ENCODE measurements at regions not wholly inside any gene's neighbourhood (a gene's known extent, or its start where the extent isn't known, plus 50 kb on each side); places are given as distances from the start of the nearest gene placed in this dataset.
"Not testable (repeated sequence)": the region's sequence is repeated elsewhere in the genome, so short reads cannot be mapped to it uniquely, and the experiment has no call there.

DNA sequence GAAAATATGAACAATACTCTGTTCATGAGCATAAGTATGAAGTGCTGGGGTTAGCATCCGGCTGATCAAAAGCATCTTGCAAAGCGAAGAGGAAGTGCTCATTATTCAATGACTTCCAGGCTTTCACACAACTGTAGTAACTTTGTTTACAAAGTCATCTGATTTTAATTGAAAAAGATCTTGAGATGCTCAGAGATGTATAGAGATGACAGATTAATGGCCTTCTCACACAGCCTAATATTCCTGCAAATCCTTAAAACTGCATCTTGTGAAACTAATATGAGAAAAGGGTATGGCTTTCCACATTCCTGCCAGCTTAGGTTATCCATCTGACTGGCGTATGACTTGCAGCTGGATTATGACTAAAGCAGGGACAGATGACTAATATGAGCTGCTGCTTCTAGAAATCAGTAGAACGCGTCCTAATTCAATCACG is 125.4 kb downstream of the CASP12 start:
- no peaks in the 10 kb centered on the region for H3K9me3 ChIP-seq
- no peaks in the 10 kb centered on the region for H3K36me3 ChIP-seq
- H3K4me1 ChIP-seq: no peaks in the 10 kb centered on the region
- peak in 1 of 2 donors; percentile 2 for DNase-seq
- intact Hi-C loops (cut with DNase I; ENCODE audit: low total_unique reads): no loop called here
- no peak overlapping the region for H3K4me3 ChIP-seq
- H3K27me3 ChIP-seq: no peaks in the 10 kb centered on the region
- TF ChIP-seq, protein P1, sequence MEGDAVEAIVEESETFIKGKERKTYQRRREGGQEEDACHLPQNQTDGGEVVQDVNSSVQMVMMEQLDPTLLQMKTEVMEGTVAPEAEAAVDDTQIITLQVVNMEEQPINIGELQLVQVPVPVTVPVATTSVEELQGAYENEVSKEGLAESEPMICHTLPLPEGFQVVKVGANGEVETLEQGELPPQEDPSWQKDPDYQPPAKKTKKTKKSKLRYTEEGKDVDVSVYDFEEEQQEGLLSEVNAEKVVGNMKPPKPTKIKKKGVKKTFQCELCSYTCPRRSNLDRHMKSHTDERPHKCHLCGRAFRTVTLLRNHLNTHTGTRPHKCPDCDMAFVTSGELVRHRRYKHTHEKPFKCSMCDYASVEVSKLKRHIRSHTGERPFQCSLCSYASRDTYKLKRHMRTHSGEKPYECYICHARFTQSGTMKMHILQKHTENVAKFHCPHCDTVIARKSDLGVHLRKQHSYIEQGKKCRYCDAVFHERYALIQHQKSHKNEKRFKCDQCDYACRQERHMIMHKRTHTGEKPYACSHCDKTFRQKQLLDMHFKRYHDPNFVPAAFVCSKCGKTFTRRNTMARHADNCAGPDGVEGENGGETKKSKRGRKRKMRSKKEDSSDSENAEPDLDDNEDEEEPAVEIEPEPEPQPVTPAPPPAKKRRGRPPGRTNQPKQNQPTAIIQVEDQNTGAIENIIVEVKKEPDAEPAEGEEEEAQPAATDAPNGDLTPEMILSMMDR (IDR thresholded peaks at IDR 0.05 in 4 of 5, conservative IDR thresholded peaks at IDR 0.05 in 1 of 5): no peak
- no peak for TF ChIP-seq POLR2A (IDR thresholded peaks at IDR 0.05)
- no peak overlapping the region for H3K27ac ChIP-seq
- in situ Hi-C loops (cut with MboI; ENCODE audit: low sequenced_read_pairs in 4 of 4): no loop called here
- ATAC-seq: peak in 1 of 2 donors; percentile 36

DNA sequence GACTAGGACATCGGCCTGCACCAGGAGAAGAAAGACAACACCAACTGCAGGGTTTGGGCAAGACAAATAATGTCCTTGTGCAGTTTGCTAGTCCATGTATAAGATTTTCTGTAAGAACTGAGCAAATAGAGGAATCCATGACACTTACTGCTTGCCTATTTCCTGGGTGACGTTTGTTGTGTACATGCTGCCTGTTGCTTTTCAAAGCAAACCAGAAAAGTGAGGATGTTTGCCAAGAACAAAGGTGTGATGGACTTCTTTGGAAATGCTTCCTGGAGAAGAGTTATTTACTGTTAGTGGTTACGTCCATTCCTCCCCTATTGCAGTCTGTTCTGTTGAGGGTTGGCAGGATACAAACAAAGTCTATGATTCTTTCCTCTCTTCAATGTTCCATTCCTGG is 126.5 kb downstream of the CASP12 start:
- no peak for ATAC-seq
- Histone ChIP-seq H3K4me1 (no peaks in the 10 kb centered on the region), H3K9me3 (no peaks in the 10 kb centered on the region), H3K27me3 (no peaks in the 10 kb centered on the region), H3K36me3 (no peaks in the 10 kb centered on the region), H3K4me3 (no peak overlapping the region), H3K27ac (no peak overlapping the region)
- no peak for TF ChIP-seq POLR2A (IDR thresholded peaks at IDR 0.05)
- TF ChIP-seq, protein P1 (IDR thresholded peaks at IDR 0.05 in 4 of 5, conservative IDR thresholded peaks at IDR 0.05 in 1 of 5): no peak
- no peak for DNase-seq
- intact Hi-C loops (cut with DNase I; ENCODE audit: low total_unique reads): no loop called here
- in situ Hi-C loops (cut with MboI; ENCODE audit: low sequenced_read_pairs in 4 of 4): no loop called here

DNA sequence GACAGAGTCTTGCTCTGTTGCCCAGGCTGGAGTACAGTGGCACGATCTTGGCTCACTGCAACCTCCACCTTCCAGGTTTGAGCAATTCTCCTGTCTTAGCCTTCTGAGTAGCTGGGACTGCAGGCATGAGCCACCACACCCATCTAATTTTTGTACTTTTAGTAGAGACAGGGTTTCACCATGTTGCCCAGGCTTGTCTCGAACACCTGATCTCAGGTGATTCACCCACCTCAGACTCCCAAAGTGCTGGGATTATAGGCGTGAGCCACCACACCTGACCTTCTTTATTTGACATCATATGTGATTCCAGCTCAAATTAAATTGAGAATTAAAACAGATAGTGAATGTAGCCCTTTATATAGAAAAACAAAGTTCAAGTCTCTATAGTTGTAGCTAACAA is 127.2 kb downstream of the CASP12 start:
- in situ Hi-C loops (cut with MboI; ENCODE audit: low sequenced_read_pairs in 4 of 4); H3K36me3 ChIP-seq; H3K9me3 ChIP-seq; H3K27me3 ChIP-seq; H3K4me3 ChIP-seq; H3K4me1 ChIP-seq; intact Hi-C loops (cut with DNase I; ENCODE audit: low total_unique reads); H3K27ac ChIP-seq; ATAC-seq; DNase-seq: not testable (repeated sequence)

DNA sequence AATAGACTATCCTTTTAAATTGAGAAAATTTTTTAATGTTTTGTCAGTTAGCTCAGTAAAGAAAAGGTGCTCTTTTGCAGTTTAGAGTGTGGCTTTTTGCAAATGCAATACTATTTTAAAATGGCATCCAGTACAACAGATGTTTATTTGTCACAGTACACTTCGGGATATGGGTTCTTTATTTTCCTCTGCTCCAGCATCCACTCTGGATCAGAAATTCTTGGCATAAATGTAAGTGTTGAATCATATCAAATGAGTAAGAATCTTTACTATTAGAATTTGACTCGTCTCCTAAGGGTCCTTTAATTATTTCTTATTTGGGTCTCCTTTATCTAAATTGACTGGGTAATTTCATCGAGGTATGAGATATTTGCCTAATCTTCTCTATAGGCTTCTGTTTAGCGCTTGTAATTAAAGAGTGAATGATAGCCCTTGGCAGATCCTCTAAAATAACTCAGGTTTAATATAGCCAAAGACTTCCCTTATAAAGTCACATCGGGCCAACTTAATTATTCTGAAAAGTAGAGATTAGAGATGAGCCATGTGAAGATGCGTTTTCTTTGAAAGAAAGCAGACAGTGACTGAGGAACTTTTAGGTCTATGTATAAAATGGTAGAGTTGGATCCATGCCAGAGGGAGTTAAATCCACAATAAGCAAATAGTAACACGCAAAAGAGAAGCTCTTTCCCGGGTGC is 132.7 kb downstream of the CASP12 start:
- in situ Hi-C loops (cut with MboI; ENCODE audit: low sequenced_read_pairs in 4 of 4): no loop called here
- DNase-seq (no peak), ATAC-seq (no peak)
- H3K9me3 ChIP-seq: no peaks in the 10 kb centered on the region
- H3K27me3 ChIP-seq: no peaks in the 10 kb centered on the region
- no peak overlapping the region for H3K4me3 ChIP-seq
- H3K4me1 ChIP-seq: no peaks in the 10 kb centered on the region
- intact Hi-C loops (cut with DNase I; ENCODE audit: low total_unique reads): no loop called here
- no peaks in the 10 kb centered on the region for H3K36me3 ChIP-seq
- no peak overlapping the region for H3K27ac ChIP-seq
- no peak for TF ChIP-seq POLR2A (IDR thresholded peaks at IDR 0.05)

DNA sequence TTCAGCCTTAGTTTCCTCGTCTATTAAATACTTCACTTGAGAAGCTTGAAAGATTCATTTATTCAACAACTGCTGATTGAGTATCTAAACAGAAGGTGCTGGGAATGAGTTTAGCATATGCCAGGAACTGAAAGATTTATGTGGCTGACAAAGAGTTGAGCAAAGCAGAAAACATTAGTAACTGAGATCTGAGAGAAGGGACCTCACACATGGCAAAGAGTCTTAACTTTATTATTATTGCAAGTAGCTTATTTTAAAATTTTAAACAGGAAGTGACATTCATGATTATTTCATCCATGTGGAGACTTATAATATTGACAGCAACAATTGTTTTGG is 133.6 kb downstream of the CASP12 start:
- no peaks in the 10 kb centered on the region for H3K9me3 ChIP-seq
- no peak overlapping the region for H3K27ac ChIP-seq
- no peak overlapping the region for H3K4me3 ChIP-seq
- no peaks in the 10 kb centered on the region for H3K27me3 ChIP-seq
- no peaks in the 10 kb centered on the region for H3K36me3 ChIP-seq
- in situ Hi-C loops (cut with MboI; ENCODE audit: low sequenced_read_pairs in 4 of 4) (no loop called here), intact Hi-C loops (cut with DNase I; ENCODE audit: low total_unique reads) (no loop called here)
- DNase-seq: no peak
- no peak for ATAC-seq
- TF ChIP-seq, protein P1 (IDR thresholded peaks at IDR 0.05 in 4 of 5, conservative IDR thresholded peaks at IDR 0.05 in 1 of 5): no peak
- TF ChIP-seq POLR2A (IDR thresholded peaks at IDR 0.05): no peak
- no peaks in the 10 kb centered on the region for H3K4me1 ChIP-seq
